Keratinocyte (primary cell): ENCODE measurements at regions not wholly inside any gene's neighbourhood (a gene's known extent, or its start where the extent isn't known, plus 50 kb on each side); places are given as distances from the start of the nearest gene placed in this dataset.

Source experiments
- EZH2 ChIP-seq: IDR thresholded peaks from one replicate; pipeline ENCODE4 v1.6.1; 2012; ENCODE audit warnings: inconsistent platforms, mild to moderate bottlenecking, low read length, moderate library complexity
- TF ChIP-seq, protein P1 (sequence below), 3 experiments: IDR thresholded peaks in 1 of 3; conservative IDR thresholded peaks in 1 of 3; optimal IDR thresholded peaks in 1 of 3; 2 replicates in 2 of 3; 3 replicates in 1 of 3; pipeline versions ENCODE3 to v1.5.1; 2011; ENCODE audit warnings: low read length in 3 of 3, mild to moderate bottlenecking in 3 of 3, moderate library complexity in 2 of 3, control low read depth in 1 of 3, inconsistent platforms in 1 of 3; ENCODE audit not compliant: insufficient read depth in 2 of 3; ENCODE audit errors: extremely low read depth in 1 of 3

DNA sequence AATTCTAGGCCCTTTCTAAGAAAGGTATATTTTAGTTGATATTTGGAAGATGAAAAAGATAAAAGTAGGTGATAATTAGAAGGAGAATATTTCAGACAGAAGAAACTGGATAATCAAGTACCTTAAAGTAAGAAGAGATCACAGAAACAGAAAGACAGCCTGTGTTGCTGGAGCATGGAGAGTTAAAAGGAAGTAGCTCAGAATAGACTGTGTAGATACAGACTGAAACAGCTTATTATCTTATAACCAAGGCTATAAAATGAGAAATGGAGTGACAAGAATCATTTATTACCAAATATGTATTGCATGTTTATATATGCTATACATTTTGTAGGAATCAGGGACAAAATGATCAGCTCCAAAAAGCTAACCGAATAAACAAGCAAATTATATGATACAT, 1120.3 kb downstream of the BRINP3 start:
- TF ChIP-seq, protein P1, sequence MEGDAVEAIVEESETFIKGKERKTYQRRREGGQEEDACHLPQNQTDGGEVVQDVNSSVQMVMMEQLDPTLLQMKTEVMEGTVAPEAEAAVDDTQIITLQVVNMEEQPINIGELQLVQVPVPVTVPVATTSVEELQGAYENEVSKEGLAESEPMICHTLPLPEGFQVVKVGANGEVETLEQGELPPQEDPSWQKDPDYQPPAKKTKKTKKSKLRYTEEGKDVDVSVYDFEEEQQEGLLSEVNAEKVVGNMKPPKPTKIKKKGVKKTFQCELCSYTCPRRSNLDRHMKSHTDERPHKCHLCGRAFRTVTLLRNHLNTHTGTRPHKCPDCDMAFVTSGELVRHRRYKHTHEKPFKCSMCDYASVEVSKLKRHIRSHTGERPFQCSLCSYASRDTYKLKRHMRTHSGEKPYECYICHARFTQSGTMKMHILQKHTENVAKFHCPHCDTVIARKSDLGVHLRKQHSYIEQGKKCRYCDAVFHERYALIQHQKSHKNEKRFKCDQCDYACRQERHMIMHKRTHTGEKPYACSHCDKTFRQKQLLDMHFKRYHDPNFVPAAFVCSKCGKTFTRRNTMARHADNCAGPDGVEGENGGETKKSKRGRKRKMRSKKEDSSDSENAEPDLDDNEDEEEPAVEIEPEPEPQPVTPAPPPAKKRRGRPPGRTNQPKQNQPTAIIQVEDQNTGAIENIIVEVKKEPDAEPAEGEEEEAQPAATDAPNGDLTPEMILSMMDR (optimal IDR thresholded peaks at IDR 0.05 in 1 of 3, IDR thresholded peaks at IDR 0.05 in 1 of 3, conservative IDR thresholded peaks at IDR 0.05 in 1 of 3; ENCODE audit: extremely low read depth in 1 of 3, insufficient read depth in 2 of 3, low read length in 3 of 3), result no peak
- no peak for TF ChIP-seq EZH2
